H1 (cell line): ENCODE measurements at regions not wholly inside any gene's neighbourhood (a gene's known extent, or its start where the extent isn't known, plus 50 kb on each side); places are given as distances from the start of the nearest gene placed in this dataset.

Source experiments
- CHD1 ChIP-seq: IDR thresholded peaks from 2 replicates; pipeline ENCODE4 v1.6.1; 2012; ENCODE audit warnings: low read depth, low read length, improper control_type of control experiment
- CHD2 ChIP-seq: IDR thresholded peaks from 2 replicates; pipeline ENCODE4 v1.6.1; 2012; ENCODE audit warnings: low read length, improper control_type of control experiment
- EP300 ChIP-seq, 2 experiments: IDR thresholded peaks; 1 replicate in 1 of 2; 2 replicates in 1 of 2; pipeline ENCODE4 v1.6.1; 2011 to 2012; ENCODE audit warnings: low read depth in 2 of 2, low read length in 2 of 2, mild to moderate bottlenecking in 2 of 2, borderline replicate concordance in 1 of 2, inconsistent platforms in 1 of 2, moderate library complexity in 1 of 2
- KDM1A ChIP-seq: fragments of 200-600, 300-600 bp; sonication (generic); IDR thresholded peaks from 2 replicates; pipeline ENCODE4 v1.7.1; 2016; ENCODE audit warnings: mild to moderate bottlenecking, low read length, borderline replicate concordance
- SRF ChIP-seq: IDR thresholded peaks from 2 replicates; pipeline ENCODE4 v1.6.1; 2011; ENCODE audit warnings: mild to moderate bottlenecking, low read depth, low read length, moderate library complexity
- TAF1 ChIP-seq: IDR thresholded peaks from 2 replicates; pipeline ENCODE4 v1.6.1; 2011; ENCODE audit warnings: mild to moderate bottlenecking, low read depth, low read length
- TCF12 ChIP-seq: IDR thresholded peaks from 2 replicates; pipeline ENCODE4 v1.6.1; 2011; ENCODE audit warnings: low read depth, mild to moderate bottlenecking, low read length
- ZNF274 ChIP-seq: IDR thresholded peaks from 2 replicates; pipeline ENCODE4 v1.7.0; 2012; ENCODE audit warnings: low read length, borderline replicate concordance; ENCODE audit errors: extremely low read depth
- TF ChIP-seq, protein P1 (sequence below): fragments of 300-600 bp; sonication (generic); IDR thresholded peaks from 2 replicates; pipeline ENCODE4 v1.7.1; 2012; ENCODE audit warnings: low read length, moderate library complexity, mild to moderate bottlenecking, inconsistent platforms; ENCODE audit not compliant: insufficient replicate concordance

DNA sequence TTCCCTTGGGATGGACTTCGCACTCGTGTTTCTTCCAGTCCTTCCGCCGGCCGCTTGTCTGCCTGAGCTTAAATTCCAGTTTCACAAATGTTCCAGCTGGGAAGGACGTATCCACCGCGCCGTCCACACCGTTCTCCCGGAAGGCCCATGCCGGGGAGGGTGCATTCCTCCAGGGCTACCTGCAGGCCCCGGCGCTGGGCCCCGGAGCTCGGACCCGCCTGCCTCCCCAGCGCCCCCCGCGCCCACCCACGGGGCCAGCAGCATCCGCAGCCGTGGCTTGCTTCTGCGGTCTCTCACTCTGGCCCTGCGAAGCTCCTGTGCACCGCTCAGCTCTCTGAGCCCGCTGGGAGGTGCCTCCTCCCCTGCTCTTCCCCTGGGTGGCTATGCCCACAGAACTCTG is 2084.1 kb downstream of the TP53TG3F start (continued):
- TF ChIP-seq, protein P1, sequence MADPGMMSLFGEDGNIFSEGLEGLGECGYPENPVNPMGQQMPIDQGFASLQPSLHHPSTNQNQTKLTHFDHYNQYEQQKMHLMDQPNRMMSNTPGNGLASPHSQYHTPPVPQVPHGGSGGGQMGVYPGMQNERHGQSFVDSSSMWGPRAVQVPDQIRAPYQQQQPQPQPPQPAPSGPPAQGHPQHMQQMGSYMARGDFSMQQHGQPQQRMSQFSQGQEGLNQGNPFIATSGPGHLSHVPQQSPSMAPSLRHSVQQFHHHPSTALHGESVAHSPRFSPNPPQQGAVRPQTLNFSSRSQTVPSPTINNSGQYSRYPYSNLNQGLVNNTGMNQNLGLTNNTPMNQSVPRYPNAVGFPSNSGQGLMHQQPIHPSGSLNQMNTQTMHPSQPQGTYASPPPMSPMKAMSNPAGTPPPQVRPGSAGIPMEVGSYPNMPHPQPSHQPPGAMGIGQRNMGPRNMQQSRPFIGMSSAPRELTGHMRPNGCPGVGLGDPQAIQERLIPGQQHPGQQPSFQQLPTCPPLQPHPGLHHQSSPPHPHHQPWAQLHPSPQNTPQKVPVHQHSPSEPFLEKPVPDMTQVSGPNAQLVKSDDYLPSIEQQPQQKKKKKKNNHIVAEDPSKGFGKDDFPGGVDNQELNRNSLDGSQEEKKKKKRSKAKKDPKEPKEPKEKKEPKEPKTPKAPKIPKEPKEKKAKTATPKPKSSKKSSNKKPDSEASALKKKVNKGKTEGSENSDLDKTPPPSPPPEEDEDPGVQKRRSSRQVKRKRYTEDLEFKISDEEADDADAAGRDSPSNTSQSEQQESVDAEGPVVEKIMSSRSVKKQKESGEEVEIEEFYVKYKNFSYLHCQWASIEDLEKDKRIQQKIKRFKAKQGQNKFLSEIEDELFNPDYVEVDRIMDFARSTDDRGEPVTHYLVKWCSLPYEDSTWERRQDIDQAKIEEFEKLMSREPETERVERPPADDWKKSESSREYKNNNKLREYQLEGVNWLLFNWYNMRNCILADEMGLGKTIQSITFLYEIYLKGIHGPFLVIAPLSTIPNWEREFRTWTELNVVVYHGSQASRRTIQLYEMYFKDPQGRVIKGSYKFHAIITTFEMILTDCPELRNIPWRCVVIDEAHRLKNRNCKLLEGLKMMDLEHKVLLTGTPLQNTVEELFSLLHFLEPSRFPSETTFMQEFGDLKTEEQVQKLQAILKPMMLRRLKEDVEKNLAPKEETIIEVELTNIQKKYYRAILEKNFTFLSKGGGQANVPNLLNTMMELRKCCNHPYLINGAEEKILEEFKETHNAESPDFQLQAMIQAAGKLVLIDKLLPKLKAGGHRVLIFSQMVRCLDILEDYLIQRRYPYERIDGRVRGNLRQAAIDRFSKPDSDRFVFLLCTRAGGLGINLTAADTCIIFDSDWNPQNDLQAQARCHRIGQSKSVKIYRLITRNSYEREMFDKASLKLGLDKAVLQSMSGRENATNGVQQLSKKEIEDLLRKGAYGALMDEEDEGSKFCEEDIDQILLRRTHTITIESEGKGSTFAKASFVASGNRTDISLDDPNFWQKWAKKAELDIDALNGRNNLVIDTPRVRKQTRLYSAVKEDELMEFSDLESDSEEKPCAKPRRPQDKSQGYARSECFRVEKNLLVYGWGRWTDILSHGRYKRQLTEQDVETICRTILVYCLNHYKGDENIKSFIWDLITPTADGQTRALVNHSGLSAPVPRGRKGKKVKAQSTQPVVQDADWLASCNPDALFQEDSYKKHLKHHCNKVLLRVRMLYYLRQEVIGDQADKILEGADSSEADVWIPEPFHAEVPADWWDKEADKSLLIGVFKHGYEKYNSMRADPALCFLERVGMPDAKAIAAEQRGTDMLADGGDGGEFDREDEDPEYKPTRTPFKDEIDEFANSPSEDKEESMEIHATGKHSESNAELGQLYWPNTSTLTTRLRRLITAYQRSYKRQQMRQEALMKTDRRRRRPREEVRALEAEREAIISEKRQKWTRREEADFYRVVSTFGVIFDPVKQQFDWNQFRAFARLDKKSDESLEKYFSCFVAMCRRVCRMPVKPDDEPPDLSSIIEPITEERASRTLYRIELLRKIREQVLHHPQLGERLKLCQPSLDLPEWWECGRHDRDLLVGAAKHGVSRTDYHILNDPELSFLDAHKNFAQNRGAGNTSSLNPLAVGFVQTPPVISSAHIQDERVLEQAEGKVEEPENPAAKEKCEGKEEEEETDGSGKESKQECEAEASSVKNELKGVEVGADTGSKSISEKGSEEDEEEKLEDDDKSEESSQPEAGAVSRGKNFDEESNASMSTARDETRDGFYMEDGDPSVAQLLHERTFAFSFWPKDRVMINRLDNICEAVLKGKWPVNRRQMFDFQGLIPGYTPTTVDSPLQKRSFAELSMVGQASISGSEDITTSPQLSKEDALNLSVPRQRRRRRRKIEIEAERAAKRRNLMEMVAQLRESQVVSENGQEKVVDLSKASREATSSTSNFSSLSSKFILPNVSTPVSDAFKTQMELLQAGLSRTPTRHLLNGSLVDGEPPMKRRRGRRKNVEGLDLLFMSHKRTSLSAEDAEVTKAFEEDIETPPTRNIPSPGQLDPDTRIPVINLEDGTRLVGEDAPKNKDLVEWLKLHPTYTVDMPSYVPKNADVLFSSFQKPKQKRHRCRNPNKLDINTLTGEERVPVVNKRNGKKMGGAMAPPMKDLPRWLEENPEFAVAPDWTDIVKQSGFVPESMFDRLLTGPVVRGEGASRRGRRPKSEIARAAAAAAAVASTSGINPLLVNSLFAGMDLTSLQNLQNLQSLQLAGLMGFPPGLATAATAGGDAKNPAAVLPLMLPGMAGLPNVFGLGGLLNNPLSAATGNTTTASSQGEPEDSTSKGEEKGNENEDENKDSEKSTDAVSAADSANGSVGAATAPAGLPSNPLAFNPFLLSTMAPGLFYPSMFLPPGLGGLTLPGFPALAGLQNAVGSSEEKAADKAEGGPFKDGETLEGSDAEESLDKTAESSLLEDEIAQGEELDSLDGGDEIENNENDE = no peak
- TF ChIP-seq CHD2 (no peak), KDM1A (no peak), EP300 (IDR thresholded peaks at IDR 0.05; ENCODE audit: borderline replicate concordance in 1 of 2, low read depth in 2 of 2, low read length in 2 of 2) (no peak), SRF (no peak), TAF1 (no peak), TCF12 (no peak), ZNF274 (no peak), CHD1 (no peak)
